Peyer's patch (tissue), 4 donors: ENCODE measurements at regions not wholly inside any gene's neighbourhood (a gene's known extent, or its start where the extent isn't known, plus 50 kb on each side); places are given as distances from the start of the nearest gene placed in this dataset.

Experiments used
- CTCF ChIP-seq, 6 experiments: fragments of 450-650 bp in 4 of 6; fragments of 200-600 bp in 2 of 6; sonication (generic) in 1 of 6; IDR thresholded peaks; one replicate each; pipeline ENCODE4 v1.5.1; 2017 to 2019; ENCODE audit warnings: antibody characterized with exemption in 6 of 6, mild to moderate bottlenecking in 3 of 6, moderate library complexity in 1 of 6
- POLR2A ChIP-seq, 2 donors: fragments of 450-650 bp; IDR thresholded peaks; one replicate each; pipeline ENCODE4 v1.5.1; 2017; ENCODE audit warnings: antibody characterized with exemption in 2 of 2, mild to moderate bottlenecking in 2 of 2, moderate library complexity in 2 of 2

DNA sequence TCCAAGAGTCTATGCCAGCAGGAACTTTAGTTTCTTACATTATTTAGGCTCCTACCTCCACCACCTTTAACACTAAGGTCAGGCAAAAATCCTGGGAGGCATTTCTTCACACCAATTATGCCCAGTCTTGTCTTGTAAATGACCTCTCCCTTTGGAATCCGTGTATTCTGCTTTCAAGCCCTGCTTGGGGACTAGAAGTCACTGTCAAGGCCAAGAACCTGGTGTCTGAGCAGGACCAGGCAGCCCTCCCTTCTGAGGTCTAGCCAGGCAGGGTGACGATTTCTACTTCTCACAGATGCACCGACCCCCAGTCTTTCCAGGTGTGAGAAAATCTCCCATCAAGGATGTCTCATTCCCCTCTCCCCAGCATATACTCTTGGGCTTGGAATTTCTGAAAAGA, 82.7 kb upstream of the C1QTNF7 start:
- TF ChIP-seq CTCF (IDR thresholded peaks at IDR 0.05) (no peak), POLR2A (IDR thresholded peaks at IDR 0.05) (no peak)
